IMR-90 (cell line): ENCODE measurements at regions not wholly inside any gene's neighbourhood (a gene's known extent, or its start where the extent isn't known, plus 50 kb on each side); places are given as distances from the start of the nearest gene placed in this dataset.

Experiments
- ATAC-seq: fragments of 200-7000 bp; cut with Tn5 transposase; 2 replicates; pipeline ENCODE4 v1.9.1; 2020; ENCODE audit warnings: low read depth, mild to moderate bottlenecking, moderate library complexity
- BruUV-seq: library from RNA; stranded (reverse); fragments of 400-500 nt; replicated peaks from 2 replicates; lab custom pipeline; 2021; lab: Mats Ljungman, UMichigan
- CTCF ChIA-PET: fragments of 300-600 bp; formaldehyde crosslinking; extraction: SDS; loops from one replicate; lab custom pipeline; 2021; ENCODE audit warnings: antibody characterized with exemption; lab: Yijun Ruan, JAX
- POLR2A ChIA-PET: fragments of 300-600 bp; sonication (Branson Sonifier 250); formaldehyde crosslinking; loops from one replicate; lab custom pipeline; 2022; ENCODE audit warnings: antibody characterized with exemption; ENCODE audit not compliant: unreplicated experiment; lab: Charles Lee
- DNase-seq: peaks from one replicate; pipeline ENCODE4 v3.0.0; 2013
- H2AFZ ChIP-seq: replicated peaks from 2 replicates; pipeline ENCODE3; 2013; ENCODE audit warnings: low read length, mild to moderate bottlenecking; ENCODE audit not compliant: poor library complexity
- H2AK5ac ChIP-seq: 2 replicates; pipeline ENCODE4 v1.6.1; 2013; ENCODE audit warnings: low read depth, low read length, inconsistent platforms
- H2AK9ac ChIP-seq: replicated peaks from 2 replicates; pipeline ENCODE3; 2013; ENCODE audit warnings: mild to moderate bottlenecking, low read depth, low read length, moderate library complexity; ENCODE audit not compliant: poor library complexity
- H2BK120ac ChIP-seq: 2 replicates; pipeline ENCODE4 v1.6.1; 2013; ENCODE audit warnings: low read depth, low read length, inconsistent platforms
- H2BK15ac ChIP-seq: 3 replicates; pipeline ENCODE4 v1.6.1; 2013; ENCODE audit warnings: low read depth, low read length, inconsistent platforms
- H2BK20ac ChIP-seq: 2 replicates; pipeline ENCODE4 v1.6.1; 2013; ENCODE audit warnings: low read depth, mild to moderate bottlenecking, inconsistent platforms, low read length, moderate library complexity
- H2BK5ac ChIP-seq: 2 replicates; pipeline ENCODE4 v1.6.1; 2013; ENCODE audit warnings: mild to moderate bottlenecking, low read depth, low read length, inconsistent platforms; ENCODE audit not compliant: poor library complexity, severe bottlenecking
- H3K14ac ChIP-seq: replicated peaks from 2 replicates; pipeline ENCODE4 v1.6.1; 2013; ENCODE audit warnings: low read depth, low read length, inconsistent platforms
- H3K18ac ChIP-seq: 2 replicates; pipeline ENCODE4 v1.6.1; 2013; ENCODE audit warnings: low read depth, low read length, control low read depth
- H3K23ac ChIP-seq: 2 replicates; pipeline ENCODE4 v1.6.1; 2013; ENCODE audit warnings: low read depth, low read length, inconsistent platforms
- H3K27ac ChIP-seq: 2 replicates; pipeline ENCODE4 v1.5.1; 2013; ENCODE audit warnings: mild to moderate bottlenecking, control low read depth, low read length; ENCODE audit not compliant: insufficient read depth
- H3K27me3 ChIP-seq: 2 replicates; pipeline ENCODE4 v1.6.1; 2013; ENCODE audit warnings: low read length; ENCODE audit not compliant: control insufficient read depth, insufficient read depth
- H3K36me3 ChIP-seq: 2 replicates; pipeline ENCODE4 v1.6.1; 2013; ENCODE audit warnings: low read length, mixed read lengths; ENCODE audit not compliant: control insufficient read depth, insufficient read depth
- H3K4ac ChIP-seq: 2 replicates; pipeline ENCODE4 v1.6.1; 2013; ENCODE audit warnings: low read depth, low read length, inconsistent platforms
- H3K4me1 ChIP-seq: 2 replicates; pipeline ENCODE4 v1.6.1; 2013; ENCODE audit warnings: low read length, mixed read lengths; ENCODE audit not compliant: control insufficient read depth, insufficient read depth
- H3K4me2 ChIP-seq: 2 replicates; pipeline ENCODE4 v1.6.1; 2013; ENCODE audit warnings: low read depth, mild to moderate bottlenecking, control low read depth, low read length, moderate library complexity
- H3K4me3 ChIP-seq: 2 replicates; pipeline ENCODE4 v1.5.1; 2013; ENCODE audit warnings: low read depth, mild to moderate bottlenecking, control low read depth, low read length, moderate library complexity; ENCODE audit not compliant: insufficient read depth
- H3K56ac ChIP-seq: 2 replicates; pipeline ENCODE4 v1.6.1; 2013; ENCODE audit warnings: low read length, inconsistent platforms; ENCODE audit not compliant: insufficient read depth; ENCODE audit errors: extremely low read depth
- H3K79me1 ChIP-seq, 2 experiments: 2 replicates each; pipeline ENCODE4 v1.6.1; 2013; ENCODE audit warnings: low read length in 2 of 2, inconsistent platforms in 1 of 2, low read depth in 1 of 2
- H3K9ac ChIP-seq: 2 replicates; pipeline ENCODE4 v1.6.1; 2013; ENCODE audit warnings: low read depth, low read length, control low read depth
- H3K9me1 ChIP-seq: 2 replicates; pipeline ENCODE4 v1.6.1; 2013; ENCODE audit warnings: low read length, inconsistent platforms; ENCODE audit not compliant: insufficient read depth
- H3K9me3 ChIP-seq: 2 replicates; pipeline ENCODE4 v1.6.1; 2013; ENCODE audit warnings: low read length; ENCODE audit not compliant: control insufficient read depth, insufficient read depth
- H4K20me1 ChIP-seq: 2 replicates; pipeline ENCODE4 v1.6.1; 2013; ENCODE audit warnings: low read length, inconsistent platforms; ENCODE audit not compliant: insufficient read depth
- H4K5ac ChIP-seq: 2 replicates; pipeline ENCODE4 v1.6.1; 2013; ENCODE audit warnings: mild to moderate bottlenecking, low read depth, low read length, control low read depth
- H4K8ac ChIP-seq, 2 experiments: 2 replicates each; pipeline ENCODE4 v1.6.1; 2013; ENCODE audit warnings: low read depth in 2 of 2, low read length in 2 of 2, control low read depth in 1 of 2, inconsistent platforms in 1 of 2
- H4K91ac ChIP-seq: 2 replicates; pipeline ENCODE4 v1.6.1; 2013; ENCODE audit warnings: low read depth, low read length, inconsistent platforms; ENCODE audit not compliant: insufficient read depth
- BHLHE40 ChIP-seq: fragments of 150-350 bp; IDR thresholded peaks from 2 replicates; pipeline ENCODE4 v1.6.1; 2016; ENCODE audit warnings: mild to moderate bottlenecking, low read depth, low read length
- CEBPB ChIP-seq: IDR thresholded peaks from 2 replicates; pipeline ENCODE4 v1.6.1; 2012; ENCODE audit warnings: low read depth, low read length, improper control_type of control experiment
- CHD1 ChIP-seq: IDR thresholded peaks from 2 replicates; pipeline ENCODE4 v1.6.1; 2012; ENCODE audit warnings: low read depth, low read length, improper control_type of control experiment
- CTCF ChIP-seq: conservative IDR thresholded peaks from 2 replicates; pipeline ENCODE4 v1.5.1; 2012; ENCODE audit warnings: mild to moderate bottlenecking, low read depth, low read length, improper control_type of control experiment
- ELK1 ChIP-seq: fragments of 150-350 bp; IDR thresholded peaks from 2 replicates; pipeline ENCODE4 v1.6.1; 2016; ENCODE audit warnings: low read depth, mild to moderate bottlenecking, low read length, moderate library complexity, borderline replicate concordance
- FOS ChIP-seq: fragments of 150-350 bp; IDR thresholded peaks from 2 replicates; pipeline ENCODE4 v1.6.1; 2016; ENCODE audit warnings: low read depth, low read length
- MAFK ChIP-seq: IDR thresholded peaks from 2 replicates; pipeline ENCODE4 v1.6.1; 2012; ENCODE audit warnings: low read depth, low read length, improper control_type of control experiment
- MAZ ChIP-seq: IDR thresholded peaks from 2 replicates; pipeline ENCODE4 v1.6.1; 2012; ENCODE audit warnings: low read depth, mild to moderate bottlenecking, low read length, improper control_type of control experiment, moderate library complexity, borderline replicate concordance
- MXI1 ChIP-seq: IDR thresholded peaks from 2 replicates; pipeline ENCODE4 v1.6.1; 2012; ENCODE audit warnings: low read depth, mild to moderate bottlenecking, low read length, moderate library complexity, borderline replicate concordance
- NFE2L2 ChIP-seq: fragments of 150-350 bp; IDR thresholded peaks from 2 replicates; pipeline ENCODE4 v1.6.1; 2016; ENCODE audit warnings: low read depth, mild to moderate bottlenecking, low read length
- POLR2A ChIP-seq: IDR thresholded peaks from 2 replicates; pipeline ENCODE4 v1.6.1; 2012; ENCODE audit warnings: mild to moderate bottlenecking, low read depth, low read length
- RAD21 ChIP-seq: IDR thresholded peaks from 2 replicates; pipeline ENCODE4 v1.6.1; 2012; ENCODE audit warnings: low read length, improper control_type of control experiment
- RCOR1 ChIP-seq: IDR thresholded peaks from 2 replicates; pipeline ENCODE4 v1.6.1; 2012; ENCODE audit warnings: mild to moderate bottlenecking, low read length, improper control_type of control experiment; ENCODE audit not compliant: insufficient replicate concordance
- RFX5 ChIP-seq: IDR thresholded peaks from 2 replicates; pipeline ENCODE4 v1.8.0; 2012; ENCODE audit warnings: low read depth, mild to moderate bottlenecking, low read length, moderate library complexity
- SMC3 ChIP-seq: fragments of 150-350 bp; IDR thresholded peaks from 2 replicates; pipeline ENCODE4 v1.6.1; 2016; ENCODE audit warnings: low read depth, mild to moderate bottlenecking, antibody characterized with exemption, low read length, moderate library complexity
- USF2 ChIP-seq: fragments of 150-350 bp; IDR thresholded peaks from 2 replicates; pipeline ENCODE4 v1.6.1; 2017; ENCODE audit warnings: mild to moderate bottlenecking, antibody characterized with exemption, low read length, low read depth
- WGBS, 2 experiments: methylation state at CpG; one replicate each; pipeline versions ENCODE4 v1.1.5 to v1.1.7; 2013; ENCODE audit warnings: missing lambda C conversion rate in 2 of 2; ENCODE audit not compliant: insufficient read length in 1 of 2; ENCODE audit errors: extremely low coverage in 2 of 2; 5-methylcytosine and 5-hydroxymethylcytosine counted together
- dilution Hi-C: fragments of 300-500 bp; cut with HindIII; formaldehyde crosslinking; loops from one replicate; pipeline ENCODE4 v1.14.3; 2018; ENCODE audit warnings: low sequenced_read_pairs; ENCODE audit not compliant: unreplicated experiment
- in situ Hi-C: fragments of 300-500 bp; cut with MboI; formaldehyde crosslinking; loops from 3 replicates; pipeline ENCODE4 v1.14.3; 2019; ENCODE audit warnings: low sequenced_read_pairs, inconsistent platforms, mixed read lengths
- intact Hi-C: fragments of 100-400 bp; cut with micrococcal nuclease; formaldehyde crosslinking; loops from 2 replicates; pipeline ENCODE4 v1.10.0; 2022

GRCh38 chr2:750628-751027, 73.4 kb upstream of the TMEM18 start:
- Histone ChIP-seq H3K27me3 (no peaks in the 10 kb centered on the region), H4K8ac (no peak overlapping the region), H3K4me2 (no peak overlapping the region), H3K36me3 (no peaks in the 10 kb centered on the region), H3K4ac (no peak overlapping the region), H3K4me1 (no peaks in the 10 kb centered on the region), H2BK20ac (no peak overlapping the region), H3K9me1 (no peaks in the 10 kb centered on the region), H4K20me1 (no peaks in the 10 kb centered on the region), H4K91ac (no peak overlapping the region), H3K4me3 (no peak overlapping the region), H3K23ac (no peak overlapping the region), H2AFZ (no peak overlapping the region), H3K9me3 (no peaks in the 10 kb centered on the region), H3K56ac (no peak overlapping the region), H3K27ac (no peak overlapping the region), H2BK15ac (no peak overlapping the region), H3K14ac (no peak overlapping the region), H3K9ac (no peak overlapping the region), H2BK120ac (no peak overlapping the region), H3K79me1 (no peaks in the 10 kb centered on the region), H3K18ac (no peak overlapping the region), H2AK5ac (no peak overlapping the region), H2BK5ac (no peak overlapping the region), H4K5ac (no peak overlapping the region), H2AK9ac (no peak overlapping the region)
- BruUV-seq, result no TSS peak
- dilution Hi-C loops (no loop called here), intact Hi-C loops (no loop called here), in situ Hi-C loops (no loop called here)
- CTCF ChIA-PET, result no interaction called here
- no peak for ATAC-seq
- no peak for TF ChIP-seq MAFK
- TF ChIP-seq RAD21, result no peak
- no peak for TF ChIP-seq USF2
- no peak for TF ChIP-seq CHD1
- TF ChIP-seq ELK1, result no peak
- no peak for TF ChIP-seq RFX5
- TF ChIP-seq CEBPB, result no peak
- TF ChIP-seq SMC3, result no peak
- no peak for TF ChIP-seq BHLHE40
- TF ChIP-seq CTCF, result no peak
- TF ChIP-seq FOS, result no peak
- no peak for TF ChIP-seq NFE2L2
- TF ChIP-seq MAZ, result no peak
- no peak for TF ChIP-seq RCOR1
- no peak for TF ChIP-seq POLR2A
- TF ChIP-seq MXI1, result no peak
- DNase-seq, result no peak
- WGBS, 2 experiments, result no CpG with 5 or more reads among the region's 5 CpGs
- POLR2A ChIA-PET, result no interaction called here
